OCI-LY3 (cell line): ENCODE measurements at regions not wholly inside any gene's neighbourhood (a gene's known extent, or its start where the extent isn't known, plus 50 kb on each side); places are given as distances from the start of the nearest gene placed in this dataset.

Experiments
- H2AFZ ChIP-seq: fragments of 200-600, 300-600 bp; shearing (Covaris generic); 2 replicates; pipeline ENCODE4 v1.6.0; 2014; ENCODE audit warnings: antibody characterized with exemption, low read depth, low read length
- H3K27ac ChIP-seq: fragments of 200-600, 300-600 bp; sonication (generic); 2 replicates; pipeline ENCODE4 v1.5.1; 2014; ENCODE audit warnings: mild to moderate bottlenecking, low read length, moderate library complexity, mixed read lengths
- H3K27me3 ChIP-seq: fragments of 200-600, 300-600 bp; sonication (generic); 2 replicates; pipeline ENCODE4 v1.6.1; 2014; ENCODE audit warnings: low read depth, low read length, mixed read lengths
- H3K36me3 ChIP-seq: fragments of 200-600, 300-600 bp; sonication (generic); replicated peaks from 2 replicates; pipeline ENCODE3; 2014; ENCODE audit warnings: low read depth, low read length, mixed read lengths
- H3K4me1 ChIP-seq: fragments of 300-600, 200-600 bp; sonication (generic); 2 replicates; pipeline ENCODE4 v1.6.1; 2014; ENCODE audit warnings: low read length, mixed read lengths
- H3K4me2 ChIP-seq: fragments of 200-600, 300-600 bp; sonication (generic); 2 replicates; pipeline ENCODE4 v1.6.1; 2014; ENCODE audit warnings: low read length, mixed read lengths
- H3K4me3 ChIP-seq: fragments of 300-600, 200-600 bp; sonication (generic); 2 replicates; pipeline ENCODE4 v1.5.1; 2014; ENCODE audit warnings: antibody characterized with exemption, mild to moderate bottlenecking, low read length, moderate library complexity
- H3K79me2 ChIP-seq: fragments of 300-600, 200-600 bp; shearing (Covaris generic); 2 replicates; pipeline ENCODE4 v1.6.1; 2014; ENCODE audit warnings: mild to moderate bottlenecking, low read length, mixed read lengths
- H3K9ac ChIP-seq: fragments of 300-600, 200-600 bp; shearing (Covaris generic); 2 replicates; pipeline ENCODE4 v1.6.0; 2014; ENCODE audit warnings: mild to moderate bottlenecking, low read length, moderate library complexity
- H3K9me3 ChIP-seq: fragments of 200-600, 300-600 bp; shearing (Covaris generic); 2 replicates; pipeline ENCODE4 v1.6.1; 2014; ENCODE audit warnings: low read length, mixed read lengths; ENCODE audit not compliant: insufficient read depth
- H4K20me1 ChIP-seq: fragments of 200-600, 300-600 bp; sonication (generic); 2 replicates; pipeline ENCODE4 v1.6.1; 2016; ENCODE audit warnings: low read length, mixed read lengths; ENCODE audit not compliant: insufficient read depth
- EZH2phosphoT487 ChIP-seq: fragments of 200-600 bp; shearing (Covaris generic); IDR thresholded peaks from 2 replicates; pipeline ENCODE4 v1.6.1; 2018; ENCODE audit warnings: antibody characterized with exemption, mixed run types, low read depth
- TF ChIP-seq, protein P1 (sequence below): fragments of 200-600, 300-600 bp; sonication (generic); IDR thresholded peaks from 2 replicates; pipeline ENCODE4 v1.5.1; 2014; ENCODE audit warnings: antibody characterized with exemption, low read length, low read depth

DNA sequence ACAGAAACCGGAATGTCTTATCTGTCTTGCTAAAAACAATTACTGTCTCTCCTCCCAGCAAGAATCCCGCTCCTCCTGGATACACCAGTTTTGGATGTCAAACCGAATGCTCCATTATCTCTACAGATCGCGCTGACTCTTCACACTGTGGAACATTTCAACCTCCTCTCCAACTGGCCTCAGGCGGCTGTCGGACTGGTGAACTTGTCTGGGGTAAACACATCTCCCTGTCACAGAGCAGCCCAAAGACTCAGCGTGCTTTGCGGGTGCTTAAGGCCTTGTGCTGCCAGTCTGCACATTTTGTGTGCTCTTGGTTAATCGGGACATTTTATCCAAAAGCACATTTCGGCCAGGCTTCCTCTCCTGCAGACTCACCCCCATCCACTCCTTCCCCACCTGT, 173.1 kb downstream of the ICOS start:
- Histone ChIP-seq H3K4me1 (peaks cover 45% of the 10 kb centered on the region), H3K4me2 (peak overlapping the region; percentile 99), H3K27ac (no peak overlapping the region), H4K20me1 (no peaks in the 10 kb centered on the region), H2AFZ (peak overlapping the region; percentile 96; the same call in 1 of the 2 replicates), H3K4me3 (peak overlapping the region; percentile 50; the same call in 1 of the 2 replicates), H3K9ac (peak overlapping the region; percentile 36; the same call in 1 of the 2 replicates), H3K9me3 (no peaks in the 10 kb centered on the region), H3K79me2 (no peaks in the 10 kb centered on the region), H3K36me3 (no peaks in the 10 kb centered on the region), H3K27me3 (no peaks in the 10 kb centered on the region)
- no peak for TF ChIP-seq EZH2phosphoT487
- TF ChIP-seq, protein P1, sequence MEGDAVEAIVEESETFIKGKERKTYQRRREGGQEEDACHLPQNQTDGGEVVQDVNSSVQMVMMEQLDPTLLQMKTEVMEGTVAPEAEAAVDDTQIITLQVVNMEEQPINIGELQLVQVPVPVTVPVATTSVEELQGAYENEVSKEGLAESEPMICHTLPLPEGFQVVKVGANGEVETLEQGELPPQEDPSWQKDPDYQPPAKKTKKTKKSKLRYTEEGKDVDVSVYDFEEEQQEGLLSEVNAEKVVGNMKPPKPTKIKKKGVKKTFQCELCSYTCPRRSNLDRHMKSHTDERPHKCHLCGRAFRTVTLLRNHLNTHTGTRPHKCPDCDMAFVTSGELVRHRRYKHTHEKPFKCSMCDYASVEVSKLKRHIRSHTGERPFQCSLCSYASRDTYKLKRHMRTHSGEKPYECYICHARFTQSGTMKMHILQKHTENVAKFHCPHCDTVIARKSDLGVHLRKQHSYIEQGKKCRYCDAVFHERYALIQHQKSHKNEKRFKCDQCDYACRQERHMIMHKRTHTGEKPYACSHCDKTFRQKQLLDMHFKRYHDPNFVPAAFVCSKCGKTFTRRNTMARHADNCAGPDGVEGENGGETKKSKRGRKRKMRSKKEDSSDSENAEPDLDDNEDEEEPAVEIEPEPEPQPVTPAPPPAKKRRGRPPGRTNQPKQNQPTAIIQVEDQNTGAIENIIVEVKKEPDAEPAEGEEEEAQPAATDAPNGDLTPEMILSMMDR, result no peak

DNA sequence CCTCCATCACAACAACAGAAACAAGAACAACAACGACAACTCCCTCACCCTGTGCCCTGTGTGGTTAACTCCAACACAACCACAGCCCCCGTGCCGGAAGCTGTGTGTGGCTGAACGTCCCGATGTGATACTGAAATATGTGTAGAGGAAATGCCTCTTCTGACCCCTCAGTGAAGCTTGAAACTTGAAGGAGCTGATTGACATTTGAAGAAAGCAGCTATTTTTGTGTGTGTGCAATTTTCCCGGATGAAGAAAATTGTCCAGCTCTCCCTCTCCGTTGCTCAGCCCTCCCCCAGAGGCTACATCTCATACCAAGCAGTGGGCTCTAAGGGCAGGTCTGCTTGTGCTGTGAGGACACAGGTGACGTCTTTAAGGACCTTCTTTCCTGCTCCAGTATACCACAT, 173.8 kb downstream of the ICOS start:
- H3K27me3 ChIP-seq, result no peaks in the 10 kb centered on the region
- H3K27ac ChIP-seq, result no peak overlapping the region
- TF ChIP-seq EZH2phosphoT487, result no peak
- TF ChIP-seq, protein P1, result no peak
- peak overlapping the region; percentile 96 for H2AFZ ChIP-seq
- no peaks in the 10 kb centered on the region for H3K36me3 ChIP-seq
- H3K9ac ChIP-seq, result peak overlapping the region; percentile 36
- peak overlapping the region; percentile 99 for H3K4me2 ChIP-seq
- H3K9me3 ChIP-seq, result no peaks in the 10 kb centered on the region
- H4K20me1 ChIP-seq, result no peaks in the 10 kb centered on the region
- H3K4me3 ChIP-seq, result peak overlapping the region; percentile 50
- H3K79me2 ChIP-seq, result no peaks in the 10 kb centered on the region
- H3K4me1 ChIP-seq, result peaks cover 40% of the 10 kb centered on the region

DNA sequence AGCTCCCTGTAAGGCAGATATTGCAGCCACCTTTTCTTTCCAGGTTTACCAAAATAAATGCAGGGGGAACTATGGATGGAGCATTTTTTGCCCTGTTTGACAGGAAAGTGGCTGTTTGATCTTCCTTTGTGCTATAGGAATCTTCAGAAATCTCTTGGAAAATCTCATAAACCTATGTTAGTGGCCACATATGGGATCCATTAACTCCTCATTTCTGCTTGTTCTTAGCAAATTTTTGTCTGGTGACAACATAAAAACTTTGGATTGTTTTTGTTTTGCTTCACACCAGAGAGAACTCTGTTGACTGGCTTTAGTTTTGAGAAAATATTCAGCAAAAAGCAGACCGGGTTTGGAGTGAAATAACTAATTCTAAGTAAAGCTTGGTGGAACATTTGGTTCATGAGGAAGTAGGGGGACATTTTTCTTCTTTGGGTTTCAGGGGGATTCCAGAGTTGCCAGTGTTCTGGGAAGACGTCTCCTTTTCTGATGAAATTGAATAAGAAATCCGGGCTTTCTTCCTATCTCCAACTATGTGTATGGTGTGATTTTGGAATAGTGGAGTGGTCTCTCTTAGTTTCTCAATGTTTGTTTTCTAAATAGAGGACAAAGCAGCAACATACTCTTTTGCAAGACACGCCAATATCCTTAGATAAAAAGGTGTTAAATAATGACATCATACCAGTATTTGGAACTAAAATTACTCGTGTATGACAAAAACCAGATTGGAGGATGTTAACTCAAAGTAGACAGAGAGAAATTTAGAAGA, 174.4 kb downstream of the ICOS start:
- peak overlapping the region; percentile 96 for H2AFZ ChIP-seq
- H4K20me1 ChIP-seq, result no peaks in the 10 kb centered on the region
- no peaks in the 10 kb centered on the region for H3K9me3 ChIP-seq
- H3K4me1 ChIP-seq, result peaks cover 40% of the 10 kb centered on the region
- TF ChIP-seq, protein P1, result no peak
- no peak for TF ChIP-seq EZH2phosphoT487
- no peaks in the 10 kb centered on the region for H3K27me3 ChIP-seq
- H3K27ac ChIP-seq, result no peak overlapping the region
- peak overlapping the region; percentile 99 for H3K4me2 ChIP-seq
- H3K79me2 ChIP-seq, result no peaks in the 10 kb centered on the region
- H3K4me3 ChIP-seq, result peak overlapping the region; percentile 50
- peak overlapping the region; percentile 36 for H3K9ac ChIP-seq
- no peaks in the 10 kb centered on the region for H3K36me3 ChIP-seq

GRCh38 chr2:204112084-204112770, 175.7 kb downstream of the ICOS start:
- Histone ChIP-seq H3K9me3 (no peaks in the 10 kb centered on the region), H3K4me1 (peaks cover 40% of the 10 kb centered on the region), H3K79me2 (no peaks in the 10 kb centered on the region), H3K9ac (no peak overlapping the region), H3K27ac (no peak overlapping the region), H3K36me3 (no peaks in the 10 kb centered on the region), H3K27me3 (no peaks in the 10 kb centered on the region), H3K4me2 (no peak overlapping the region), H3K4me3 (no peak overlapping the region), H4K20me1 (no peaks in the 10 kb centered on the region), H2AFZ (no peak overlapping the region)
- TF ChIP-seq EZH2phosphoT487, result no peak
- TF ChIP-seq, protein P1, result no peak
